Testis (tissue), 2 donors: ENCODE measurements at regions not wholly inside any gene's neighbourhood (a gene's known extent, or its start where the extent isn't known, plus 50 kb on each side); places are given as distances from the start of the nearest gene placed in this dataset.

Experiments
- CTCF ChIP-seq, 3 experiments: fragments of 450-650 bp in 2 of 3; fragments of 200-600 bp in 1 of 3; sonication (generic) in 1 of 3; IDR thresholded peaks; one replicate each; pipeline ENCODE4 v1.5.1; 2016 to 2019; ENCODE audit warnings: antibody characterized with exemption in 3 of 3, mild to moderate bottlenecking in 2 of 3, moderate library complexity in 1 of 3
- POLR2A ChIP-seq: fragments of 450-650 bp; IDR thresholded peaks from one replicate; pipeline ENCODE4 v1.6.1; 2017; ENCODE audit warnings: antibody characterized with exemption, mild to moderate bottlenecking, moderate library complexity

- TF ChIP-seq CTCF (IDR thresholded peaks at IDR 0.05) (peak; percentile 51 to 76 (median 73)), POLR2A (no peak)
Measured at GRCh38 chr2:71801969-71802368, 345.7 kb downstream of the CYP26B1 start.
